ENCODE measurements at regions not wholly inside any gene's neighbourhood (a gene's known extent, or its start where the extent isn't known, plus 50 kb on each side); places are given as distances from the start of the nearest gene placed in this dataset.

- TF ChIP-seq PHF21A (IDR thresholded peaks at IDR 0.05; ENCODE audit: borderline replicate concordance, low read depth) (no peak), CBX8 (IDR thresholded peaks at IDR 0.05; ENCODE audit: borderline replicate concordance, extremely low read depth, low read depth, low read length, poor library complexity, severe bottlenecking) (no peak), MEF2A (IDR thresholded peaks at IDR 0.05; ENCODE audit: control insufficient read depth, low read depth, low read length) (no peak), RNF2 (IDR thresholded peaks at IDR 0.05) (no peak), ZBED1 (IDR thresholded peaks at IDR 0.05) (no peak), POLR2AphosphoS5 (IDR thresholded peaks at IDR 0.05; ENCODE audit: control insufficient read depth, insufficient read depth, low read depth, low read length) (no peak), TOE1 (IDR thresholded peaks at IDR 0.05; ENCODE audit: borderline replicate concordance) (no peak), TOE1 (CRISPR knock-in tag; IDR thresholded peaks at IDR 0.05; ENCODE audit: borderline replicate concordance, low read depth) (no peak), ZNF668 (CRISPR knock-in tag; IDR thresholded peaks at IDR 0.05) (no peak)
- TF ChIP-seq, protein P1, sequence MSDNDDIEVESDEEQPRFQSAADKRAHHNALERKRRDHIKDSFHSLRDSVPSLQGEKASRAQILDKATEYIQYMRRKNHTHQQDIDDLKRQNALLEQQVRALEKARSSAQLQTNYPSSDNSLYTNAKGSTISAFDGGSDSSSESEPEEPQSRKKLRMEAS (CRISPR knock-in tag; IDR thresholded peaks at IDR 0.05) = no peak
- TF ChIP-seq, protein P2, sequence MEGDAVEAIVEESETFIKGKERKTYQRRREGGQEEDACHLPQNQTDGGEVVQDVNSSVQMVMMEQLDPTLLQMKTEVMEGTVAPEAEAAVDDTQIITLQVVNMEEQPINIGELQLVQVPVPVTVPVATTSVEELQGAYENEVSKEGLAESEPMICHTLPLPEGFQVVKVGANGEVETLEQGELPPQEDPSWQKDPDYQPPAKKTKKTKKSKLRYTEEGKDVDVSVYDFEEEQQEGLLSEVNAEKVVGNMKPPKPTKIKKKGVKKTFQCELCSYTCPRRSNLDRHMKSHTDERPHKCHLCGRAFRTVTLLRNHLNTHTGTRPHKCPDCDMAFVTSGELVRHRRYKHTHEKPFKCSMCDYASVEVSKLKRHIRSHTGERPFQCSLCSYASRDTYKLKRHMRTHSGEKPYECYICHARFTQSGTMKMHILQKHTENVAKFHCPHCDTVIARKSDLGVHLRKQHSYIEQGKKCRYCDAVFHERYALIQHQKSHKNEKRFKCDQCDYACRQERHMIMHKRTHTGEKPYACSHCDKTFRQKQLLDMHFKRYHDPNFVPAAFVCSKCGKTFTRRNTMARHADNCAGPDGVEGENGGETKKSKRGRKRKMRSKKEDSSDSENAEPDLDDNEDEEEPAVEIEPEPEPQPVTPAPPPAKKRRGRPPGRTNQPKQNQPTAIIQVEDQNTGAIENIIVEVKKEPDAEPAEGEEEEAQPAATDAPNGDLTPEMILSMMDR (IDR thresholded peaks at IDR 0.05 in 2 of 3, conservative IDR thresholded peaks at IDR 0.05 in 1 of 3; ENCODE audit: insufficient read depth in 2 of 3, low read depth in 1 of 3, low read length in 3 of 3) = no peak
These were observed 52.6 kb upstream of the ABCD2 start for GRCh38 chr12:39671898-39672875.

Data from K562 (cell line).